Fibroblast of lung (primary cell): ENCODE measurements at regions not wholly inside any gene's neighbourhood (a gene's known extent, or its start where the extent isn't known, plus 50 kb on each side); places are given as distances from the start of the nearest gene placed in this dataset.

Experiments used
- DNase-seq, 2 donors: peaks; one replicate each; pipeline versions ENCODE4 v3.0.0 to v3.0.0-alpha.2; 2010; ENCODE audit warnings: low read depth in 2 of 2
- H2AFZ ChIP-seq: 2 replicates; pipeline ENCODE4 v1.5.1; 2012; ENCODE audit warnings: low read length, control low read depth, inconsistent platforms
- H3K27ac ChIP-seq: 2 replicates; pipeline ENCODE4 v1.5.1; 2011; ENCODE audit warnings: low read length, control low read depth; ENCODE audit not compliant: insufficient read depth
- H3K27me3 ChIP-seq: 2 replicates; pipeline ENCODE4 v1.5.1; 2011; ENCODE audit warnings: mild to moderate bottlenecking, low read length; ENCODE audit not compliant: control insufficient read depth, insufficient read depth
- H3K36me3 ChIP-seq: 2 replicates; pipeline ENCODE4 v1.5.1; 2011; ENCODE audit warnings: low read length; ENCODE audit not compliant: control insufficient read depth, insufficient read depth
- H3K4me1 ChIP-seq: 2 replicates; pipeline ENCODE4 v1.5.1; 2011; ENCODE audit warnings: low read length; ENCODE audit not compliant: control insufficient read depth, insufficient read depth; ENCODE audit errors: extremely low read depth
- H3K4me2 ChIP-seq: 2 replicates; pipeline ENCODE4 v1.5.1; 2011; ENCODE audit warnings: low read length, control low read depth; ENCODE audit not compliant: insufficient read depth; ENCODE audit errors: extremely low read depth
- H3K4me3 ChIP-seq, 4 experiments: fragments of 200-600 bp in 1 of 4; sonication (generic) in 1 of 4; replicated peaks in 1 of 4; 2 replicates each; pipeline ENCODE4 v1.5.1; 2011 to 2016; ENCODE audit warnings: low read length in 4 of 4, low read depth in 3 of 4, mild to moderate bottlenecking in 3 of 4, control low read depth in 2 of 4, inconsistent platforms in 1 of 4, mixed read lengths in 1 of 4; ENCODE audit not compliant: insufficient read depth in 1 of 4; ENCODE audit errors: control extremely low read depth in 1 of 4
- H3K79me2 ChIP-seq: 2 replicates; pipeline ENCODE4 v1.5.1; 2012; ENCODE audit warnings: mild to moderate bottlenecking, low read length, inconsistent platforms; ENCODE audit not compliant: control insufficient read depth, insufficient read depth
- H3K9ac ChIP-seq: 2 replicates; pipeline ENCODE4 v1.5.1; 2011; ENCODE audit warnings: mild to moderate bottlenecking, low read length, control low read depth; ENCODE audit not compliant: insufficient read depth
- H3K9me3 ChIP-seq: 2 replicates; pipeline ENCODE4 v1.5.1; 2012; ENCODE audit warnings: low read depth, low read length; ENCODE audit not compliant: control insufficient read depth, insufficient read depth
- H4K20me1 ChIP-seq: 2 replicates; pipeline ENCODE4 v1.5.1; 2011; ENCODE audit warnings: low read length; ENCODE audit not compliant: control insufficient read depth, insufficient read depth; ENCODE audit errors: extremely low read depth
- CTCF ChIP-seq, 2 donors: IDR thresholded peaks in 1 of 2; conservative IDR thresholded peaks in 1 of 2; 1 replicate in 1 of 2; 2 replicates in 1 of 2; pipeline ENCODE4 v1.5.1; 2011 to 2012; ENCODE audit warnings: low read length in 2 of 2, control low read depth in 1 of 2, inconsistent platforms in 1 of 2, low read depth in 1 of 2, mild to moderate bottlenecking in 1 of 2
- EZH2 ChIP-seq: IDR thresholded peaks from 2 replicates; pipeline ENCODE4 v1.5.1; 2012; ENCODE audit warnings: low read length, control low read depth, mild to moderate bottlenecking; ENCODE audit errors: missing control alignments

GRCh38 chr14:56881181-56881580 is 70.9 kb upstream of the OTX2 start:
- H3K4me2 ChIP-seq, result no peak overlapping the region
- no peaks in the 10 kb centered on the region for H3K4me1 ChIP-seq
- no peak overlapping the region for H3K9ac ChIP-seq
- no peaks in the 10 kb centered on the region for H3K9me3 ChIP-seq
- H3K4me3 ChIP-seq, result no peak overlapping the region
- no peaks in the 10 kb centered on the region for H3K79me2 ChIP-seq
- no peaks in the 10 kb centered on the region for H3K27me3 ChIP-seq
- TF ChIP-seq EZH2 (no peak), CTCF (conservative IDR thresholded peaks at IDR 0.05 in 1 of 2, IDR thresholded peaks at IDR 0.05 in 1 of 2; ENCODE audit: low read depth in 1 of 2, low read length in 2 of 2) (no peak)
- H4K20me1 ChIP-seq, result no peaks in the 10 kb centered on the region
- no peaks in the 10 kb centered on the region for H3K36me3 ChIP-seq
- no peak overlapping the region for H3K27ac ChIP-seq
- no peak overlapping the region for H2AFZ ChIP-seq
- DNase-seq, result no peak

- Histone ChIP-seq H3K4me3 (no peak overlapping the region), H4K20me1 (no peaks in the 10 kb centered on the region), H3K27me3 (no peaks in the 10 kb centered on the region), H3K9ac (no peak overlapping the region), H3K4me1 (no peaks in the 10 kb centered on the region), H3K4me2 (no peak overlapping the region), H3K79me2 (no peaks in the 10 kb centered on the region), H3K27ac (no peak overlapping the region), H2AFZ (no peak overlapping the region), H3K36me3 (no peaks in the 10 kb centered on the region), H3K9me3 (no peaks in the 10 kb centered on the region)
- no peak for TF ChIP-seq CTCF (conservative IDR thresholded peaks at IDR 0.05 in 1 of 2, IDR thresholded peaks at IDR 0.05 in 1 of 2; ENCODE audit: low read depth in 1 of 2, low read length in 2 of 2)
- no peak for TF ChIP-seq EZH2
- DNase-seq, result no peak
Measured at GRCh38 chr14:56878766-56879165, 68.5 kb upstream of the OTX2 start.

GRCh38 chr14:56875104-56875675 is 64.9 kb upstream of the OTX2 start:
- H3K36me3 ChIP-seq, result no peaks in the 10 kb centered on the region
- no peak overlapping the region for H2AFZ ChIP-seq
- H3K4me2 ChIP-seq, result no peak overlapping the region
- TF ChIP-seq CTCF (conservative IDR thresholded peaks at IDR 0.05 in 1 of 2, IDR thresholded peaks at IDR 0.05 in 1 of 2; ENCODE audit: low read depth in 1 of 2, low read length in 2 of 2) (no peak), EZH2 (no peak)
- no peak for DNase-seq
- no peaks in the 10 kb centered on the region for H3K4me1 ChIP-seq
- no peaks in the 10 kb centered on the region for H3K79me2 ChIP-seq
- H3K4me3 ChIP-seq, result no peak overlapping the region
- H3K27ac ChIP-seq, result no peak overlapping the region
- no peaks in the 10 kb centered on the region for H3K27me3 ChIP-seq
- H3K9me3 ChIP-seq, result no peaks in the 10 kb centered on the region
- no peaks in the 10 kb centered on the region for H4K20me1 ChIP-seq
- H3K9ac ChIP-seq, result no peak overlapping the region
